Inflammatory macrophage treated with lipopolysaccharide for 4 hours (primary cell): ENCODE measurements at regions not wholly inside any gene's neighbourhood (a gene's known extent, or its start where the extent isn't known, plus 50 kb on each side); places are given as distances from the start of the nearest gene placed in this dataset.

Experiments used
- DNase-seq: peaks from one replicate; pipeline ENCODE4 v3.0.0-alpha.2; 2020

DNA sequence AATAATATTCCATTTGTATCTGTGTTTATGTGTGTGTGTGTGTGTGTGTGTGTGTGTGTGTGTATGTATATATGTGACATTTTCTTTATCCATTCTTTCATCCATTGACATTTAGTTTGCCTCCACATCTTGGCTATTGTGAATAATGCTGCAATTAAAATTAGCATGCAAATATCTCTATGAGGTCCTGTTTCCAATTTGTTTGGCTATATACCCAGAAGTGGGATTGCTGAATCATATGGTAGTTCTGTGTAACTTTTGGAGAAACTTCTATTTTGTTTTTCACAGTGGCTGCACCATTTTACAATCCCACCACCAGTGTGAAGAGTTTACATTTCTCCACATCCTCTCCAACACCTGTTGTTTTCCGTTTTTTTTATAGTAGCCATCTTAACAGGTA is 53.1 kb downstream of the CH25H start:
- no peak for DNase-seq

DNA sequence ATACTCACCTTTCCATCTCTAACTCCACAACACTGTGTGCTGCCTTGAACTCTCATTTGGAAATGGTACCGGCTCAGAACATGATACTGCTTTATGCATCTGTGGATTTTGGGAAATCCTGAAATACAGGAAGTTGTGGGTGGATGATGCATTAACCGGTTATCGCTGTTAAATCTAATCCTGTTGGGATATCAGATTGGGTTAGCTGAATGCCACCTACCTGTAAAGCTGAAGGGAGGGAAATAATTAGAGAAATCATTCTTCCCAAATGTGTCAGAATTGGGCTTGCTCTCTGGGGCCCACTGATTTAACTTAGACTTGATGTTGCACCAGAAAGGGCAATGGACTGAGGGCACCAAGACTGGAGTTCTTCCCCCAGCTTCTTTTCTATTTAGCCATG is 54.0 kb downstream of the CH25H start:
- DNase-seq: peak; percentile 44

- DNase-seq: no peak
Observed at GRCh38 chr10:89151857-89152256, 55.3 kb downstream of the CH25H start.

GRCh38 chr10:89148061-89148460 is 59.1 kb downstream of the CH25H start:
- no peak for DNase-seq

DNA sequence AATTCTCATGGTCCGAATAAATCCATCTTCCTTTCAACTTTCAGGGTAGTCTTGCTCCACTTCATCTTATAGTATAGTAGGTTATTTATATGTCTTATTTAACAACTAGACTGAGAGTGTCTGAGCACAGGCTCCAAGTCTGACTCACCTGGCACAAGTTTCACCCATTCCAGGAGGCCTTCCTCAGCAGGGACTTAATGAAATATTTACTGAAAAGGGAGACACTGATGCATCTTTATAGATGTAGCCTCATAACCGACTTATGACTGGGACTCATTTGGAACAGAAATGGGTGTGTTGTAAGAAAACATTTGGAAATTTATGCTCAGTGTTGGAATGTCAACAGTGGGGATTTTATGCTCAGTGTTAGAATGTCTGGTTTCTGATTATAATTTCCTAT is 59.9 kb downstream of the CH25H start:
- DNase-seq: no peak

DNA sequence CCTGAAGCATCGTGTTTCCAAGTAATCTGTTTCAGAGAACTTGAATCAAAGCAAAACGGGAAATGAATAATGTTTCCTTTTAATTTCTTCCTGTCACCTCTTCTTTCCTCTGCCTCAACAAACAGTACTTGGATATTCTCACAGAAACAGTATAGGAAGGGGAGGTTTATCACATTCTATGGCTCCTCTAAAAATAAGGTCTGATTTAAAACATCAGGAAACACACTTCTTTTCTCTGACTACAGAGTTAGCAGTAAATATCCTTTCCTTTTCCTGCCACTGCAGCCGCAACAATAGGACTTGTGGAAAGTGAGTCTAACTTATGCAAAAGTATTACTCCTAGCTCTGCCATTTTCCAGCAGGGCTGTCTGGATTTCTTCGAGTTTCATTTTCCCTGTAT is 62.3 kb downstream of the CH25H start:
- DNase-seq: no peak

DNA sequence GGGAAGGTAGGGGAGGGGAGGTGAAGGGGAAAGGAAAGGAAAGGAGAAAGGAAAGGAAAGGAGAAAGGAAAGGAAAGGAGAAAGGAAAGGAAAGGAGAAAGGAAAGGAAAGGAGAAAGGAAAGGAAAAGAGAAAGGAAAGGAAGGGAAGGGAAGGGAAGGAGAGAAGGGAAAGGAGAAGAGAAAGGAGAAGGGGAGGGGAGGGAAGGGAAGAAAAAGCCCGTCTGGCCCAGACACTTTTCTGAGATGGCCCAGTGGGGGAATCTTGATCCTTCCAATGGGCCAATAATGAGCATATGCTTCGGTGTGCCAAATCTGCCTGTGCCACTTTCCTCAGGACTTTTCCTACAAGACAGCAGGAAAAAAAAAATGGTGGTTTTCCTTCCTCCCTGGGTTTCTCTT is 64.5 kb downstream of the CH25H start:
- DNase-seq: peak; percentile 47

- DNase-seq: no peak
Observed at GRCh38 chr10:89138755-89139490, 68.2 kb downstream of the CH25H start.

DNA sequence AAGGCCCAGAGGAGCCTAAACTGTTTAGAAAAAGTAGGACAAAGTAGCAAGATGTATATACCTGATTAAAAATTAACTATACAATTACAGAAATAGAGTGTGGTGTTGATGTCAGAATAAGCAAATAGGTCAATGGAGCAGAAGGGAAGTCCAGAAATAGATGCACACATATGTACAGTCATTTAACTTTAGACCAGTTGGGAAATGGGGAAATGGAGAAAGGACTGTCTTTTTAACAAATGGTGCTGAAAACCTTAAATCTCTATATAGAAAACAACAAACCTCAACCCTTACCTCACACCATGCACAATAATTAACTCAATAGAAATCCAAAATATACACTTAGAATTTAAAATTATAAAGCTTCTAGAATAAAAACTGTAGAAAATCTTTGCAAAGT is 72.2 kb downstream of the CH25H start:
- DNase-seq: peak; percentile 81

DNA sequence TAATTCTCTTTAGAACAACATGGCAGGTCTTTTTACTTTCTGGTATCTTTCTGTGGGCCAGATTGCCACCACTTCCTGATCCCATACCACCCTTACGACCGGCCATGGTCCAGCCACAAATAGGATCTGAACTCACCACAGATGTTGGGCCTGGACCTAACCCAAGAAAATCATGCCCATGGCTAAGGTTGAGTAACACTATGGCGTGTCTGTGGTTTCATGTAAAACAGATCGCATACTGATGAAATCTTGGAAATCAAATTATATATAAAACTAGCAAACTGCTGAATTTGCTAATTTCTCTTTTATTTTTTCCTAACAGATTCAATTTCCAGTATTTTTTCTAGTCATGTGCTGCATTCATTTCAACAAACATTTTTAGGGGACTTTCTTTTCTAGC is 77.2 kb downstream of the CH25H start:
- peak; percentile 97 for DNase-seq

- peak; percentile 94 for DNase-seq
Observed at GRCh38 chr10:89122433-89123051, 84.6 kb downstream of the CH25H start.

DNA sequence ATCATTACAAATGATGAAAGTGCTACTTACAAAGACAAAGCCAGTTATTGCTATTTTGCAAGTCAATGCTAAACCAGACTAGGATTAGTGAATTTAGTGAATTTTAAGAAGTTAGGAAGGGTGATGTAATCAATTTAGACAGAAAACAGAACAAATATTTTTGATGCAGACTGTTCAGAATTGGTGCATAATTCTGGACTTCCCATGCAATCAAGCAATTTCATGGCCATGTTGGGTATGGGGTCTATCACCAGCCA is 85.4 kb downstream of the CH25H start:
- peak; percentile 71 for DNase-seq

- peak; percentile 88 for DNase-seq
Observed at GRCh38 chr10:89120931-89121763, 86.0 kb downstream of the CH25H start.

GRCh38 chr10:89119651-89120050 is 87.5 kb downstream of the CH25H start:
- no peak for DNase-seq

DNA sequence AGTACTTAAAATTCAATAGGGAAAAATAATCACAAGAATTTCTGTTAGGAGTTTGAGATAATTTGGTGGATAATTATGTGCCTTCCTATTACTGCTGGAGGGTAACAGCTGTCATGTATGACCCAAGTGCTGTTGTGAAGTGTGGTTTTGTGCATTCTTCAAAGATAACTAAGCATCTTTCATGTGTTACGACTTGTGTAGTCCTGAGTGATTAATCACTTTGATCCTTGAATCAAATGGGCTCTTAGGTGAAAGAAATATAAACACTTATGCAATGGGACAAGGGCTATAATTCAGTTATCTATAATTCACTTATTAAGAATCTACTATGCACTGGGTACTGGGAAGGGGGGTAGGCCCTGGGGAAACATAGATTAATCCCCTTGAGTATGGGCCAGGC is 89.0 kb downstream of the CH25H start:
- DNase-seq: no peak

DNA sequence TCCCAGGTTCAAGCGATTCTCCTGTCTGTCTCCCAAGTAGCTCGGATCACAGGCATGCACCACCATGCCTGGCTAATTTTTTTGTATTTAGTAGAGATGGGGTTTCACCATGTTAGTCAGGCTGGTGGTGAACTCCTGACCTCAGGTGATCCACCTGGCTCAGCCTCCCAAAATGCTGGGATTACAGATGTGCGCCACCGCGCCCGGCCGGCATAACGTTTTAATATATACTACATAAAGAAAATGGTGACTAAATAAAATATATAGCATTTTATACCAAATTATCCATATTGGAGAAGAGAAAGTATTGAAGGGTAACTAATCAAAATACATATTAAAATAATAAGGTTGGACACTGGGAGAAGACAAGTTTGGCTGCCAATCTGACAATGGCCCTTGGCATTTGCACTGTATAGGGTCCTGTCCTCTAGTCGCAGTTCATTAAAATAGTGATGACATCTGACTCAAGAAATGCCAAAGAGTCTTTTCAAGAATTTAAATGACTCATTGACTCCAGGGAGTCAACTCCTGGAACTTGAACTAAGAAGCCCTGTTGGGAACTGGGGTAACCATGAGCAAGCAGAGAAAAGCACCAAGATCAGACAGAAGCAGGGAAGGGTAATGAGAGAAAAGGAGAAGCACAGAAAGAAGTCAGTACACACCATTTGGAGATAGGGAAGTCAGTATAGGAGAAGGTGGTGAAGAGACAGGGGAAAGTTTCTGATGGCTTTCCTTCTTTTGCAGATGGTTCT is 91.1 kb downstream of the CH25H start:
- peak; percentile 79 for DNase-seq

GRCh38 chr10:89114846-89115625 is 92.1 kb downstream of the CH25H start:
- DNase-seq: no peak

- no peak for DNase-seq
Observed at GRCh38 chr10:89102735-89103134, 104.4 kb downstream of the CH25H start.

- no peak for DNase-seq
Observed at GRCh38 chr10:89101943-89102342, 105.2 kb downstream of the CH25H start.

- DNase-seq: no peak
Observed at GRCh38 chr10:89100680-89101079, 106.4 kb downstream of the CH25H start.

DNA sequence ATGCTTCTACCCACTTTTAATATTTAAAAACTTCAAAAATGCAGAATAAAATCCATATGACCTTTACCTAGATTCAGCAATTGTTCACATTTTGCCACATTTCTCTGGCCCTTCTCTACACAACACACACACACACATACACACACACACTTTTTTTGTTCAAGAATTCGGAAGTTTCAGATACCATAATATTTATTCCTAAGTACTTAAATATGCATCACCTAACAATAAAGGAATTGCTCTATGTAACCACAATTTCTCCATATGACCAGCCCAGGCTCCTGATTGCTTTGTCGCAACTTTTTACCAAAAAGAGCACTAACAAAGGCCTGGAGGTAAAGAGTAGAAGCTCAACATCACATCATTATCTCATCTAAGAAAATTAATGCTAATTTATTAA is 106.6 kb downstream of the FAS start:
- no peak for DNase-seq

DNA sequence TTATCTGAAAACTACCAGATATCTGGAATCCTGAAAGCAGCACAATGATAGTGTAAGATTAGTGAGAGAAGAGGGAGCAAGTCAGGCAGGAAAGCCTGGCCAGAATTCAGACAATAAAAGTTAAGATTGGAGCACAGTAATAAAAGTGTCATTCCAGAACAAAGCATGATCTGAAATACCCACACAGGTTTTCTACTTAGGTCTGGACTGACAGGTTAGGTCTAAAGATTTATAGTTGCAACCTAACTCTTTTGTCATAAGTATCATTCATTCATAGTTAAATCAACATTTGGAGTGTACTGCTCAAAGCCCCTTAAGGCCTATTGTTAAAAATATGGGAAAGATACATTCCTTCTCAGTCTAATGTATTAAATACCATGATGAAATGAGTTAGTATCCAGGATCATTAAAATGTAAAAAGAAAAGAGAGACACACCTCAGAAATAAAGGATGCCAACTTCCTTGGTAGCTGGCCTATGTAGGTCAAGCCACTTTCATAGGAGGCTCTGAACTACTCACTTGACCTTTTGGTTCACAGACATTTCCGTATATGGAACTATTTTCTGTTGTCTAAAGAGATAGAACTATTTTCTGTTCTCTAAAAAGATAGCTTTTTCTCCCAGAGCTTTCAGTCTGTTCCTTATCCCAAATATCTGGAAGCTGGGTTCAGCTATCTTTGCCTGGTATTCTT is 105.2 kb downstream of the FAS start:
- no peak for DNase-seq
